CD8-positive, alpha-beta memory T cell (primary cell): ENCODE measurements at regions not wholly inside any gene's neighbourhood (a gene's known extent, or its start where the extent isn't known, plus 50 kb on each side); places are given as distances from the start of the nearest gene placed in this dataset.

Experiments
- CTCF ChIA-PET: fragments of 350-600 bp; sonication (Branson Sonifier 250); formaldehyde crosslinking; loops from one replicate; lab custom pipeline; 2021; ENCODE audit warnings: antibody characterized with exemption; lab: Charles Lee
- POLR2A ChIA-PET: fragments of 350-600 bp; sonication (Branson Sonifier 250); formaldehyde crosslinking; loops from one replicate; lab custom pipeline; 2021; ENCODE audit warnings: antibody characterized with exemption; lab: Charles Lee
- DNase-seq, 5 donors: peaks; one replicate each; pipeline versions ENCODE4 v3.0.0 to v3.0.0-alpha.2; 2020 to 2022; ENCODE audit warnings: mixed read lengths in 1 of 5
- H3K27ac ChIP-seq: one replicate; pipeline ENCODE4 v1.7.0; 2013; ENCODE audit warnings: low read depth, mild to moderate bottlenecking, low read length, moderate library complexity
- H3K27me3 ChIP-seq: 2 replicates; pipeline ENCODE4 v1.7.0; 2013; ENCODE audit warnings: low read length, mild to moderate bottlenecking; ENCODE audit not compliant: insufficient read depth, poor library complexity, severe bottlenecking
- H3K36me3 ChIP-seq: 2 replicates; pipeline ENCODE4 v1.7.0; 2013; ENCODE audit warnings: mild to moderate bottlenecking, low read length, moderate library complexity; ENCODE audit not compliant: insufficient read depth
- H3K4me1 ChIP-seq: 2 replicates; pipeline ENCODE4 v1.7.0; 2013; ENCODE audit warnings: mild to moderate bottlenecking, low read length, moderate library complexity; ENCODE audit not compliant: insufficient read depth
- H3K4me3 ChIP-seq: 2 replicates; pipeline ENCODE4 v1.7.0; 2013; ENCODE audit warnings: mild to moderate bottlenecking, low read length
- H3K9me3 ChIP-seq: 2 replicates; pipeline ENCODE4 v1.7.0; 2013; ENCODE audit warnings: mild to moderate bottlenecking, low read length
- H3K27ac Mint-ChIP-seq, 8 donors: one replicate each; pipeline ENCODE4 v1.8.0; 2020 to 2021; ENCODE audit warnings: mixed read lengths in 8 of 8, mild to moderate bottlenecking in 6 of 8, inconsistent platforms in 3 of 8, moderate library complexity in 3 of 8
- H3K27me3 Mint-ChIP-seq, 2 donors: one replicate each; pipeline ENCODE4 v1.8.0; 2020 to 2021; ENCODE audit warnings: mixed read lengths in 2 of 2, mild to moderate bottlenecking in 1 of 2, moderate library complexity in 1 of 2
- H3K36me3 Mint-ChIP-seq, 3 donors: one replicate each; pipeline ENCODE4 v1.8.0; 2020 to 2021; ENCODE audit warnings: mixed read lengths in 3 of 3, inconsistent platforms in 1 of 3, mild to moderate bottlenecking in 1 of 3
- H3K4me1 Mint-ChIP-seq, 3 donors: one replicate each; pipeline ENCODE4 v1.8.0; 2020 to 2021; ENCODE audit warnings: mixed read lengths in 3 of 3, inconsistent platforms in 1 of 3, mild to moderate bottlenecking in 1 of 3
- H3K4me3 Mint-ChIP-seq, 7 donors: one replicate each; pipeline ENCODE4 v1.8.0; 2020 to 2021; ENCODE audit warnings: mixed read lengths in 7 of 7, mild to moderate bottlenecking in 6 of 7, moderate library complexity in 4 of 7, inconsistent platforms in 2 of 7
- H3K9me3 Mint-ChIP-seq, 5 donors: one replicate each; pipeline ENCODE4 v1.8.0; 2020 to 2022; ENCODE audit warnings: mixed read lengths in 5 of 5, mild to moderate bottlenecking in 3 of 5, moderate library complexity in 2 of 5, inconsistent platforms in 1 of 5

DNA sequence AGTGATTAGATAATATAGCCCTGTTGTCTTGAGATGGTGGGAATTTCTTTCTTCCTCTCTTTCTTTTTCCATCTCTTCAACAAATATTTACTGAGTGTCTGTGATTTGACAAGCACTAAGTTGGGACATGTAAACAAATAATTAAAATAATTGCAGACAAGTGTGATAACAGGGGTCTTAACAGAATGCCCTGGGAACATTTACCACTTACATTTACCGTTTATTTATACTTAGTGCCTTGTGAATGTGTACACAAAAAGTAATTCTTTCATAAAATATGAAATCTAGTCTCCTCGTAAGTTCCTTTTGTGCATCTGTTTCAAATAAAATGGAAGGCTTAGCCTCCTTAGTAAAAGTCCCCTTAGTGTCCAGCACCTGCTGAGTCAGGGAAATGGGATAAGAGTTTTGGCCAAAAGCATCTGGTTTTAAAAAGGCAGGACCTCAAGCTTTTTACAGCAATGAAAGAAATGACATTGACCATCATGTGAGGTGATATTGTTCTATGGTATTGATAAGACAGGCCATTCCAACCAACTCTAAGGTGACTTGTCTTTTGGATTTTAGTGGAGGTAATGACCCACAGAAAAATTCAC, 188.2 kb downstream of the HS3ST3B1 start:
- Histone ChIP-seq H3K9me3 (no peaks in the 10 kb centered on the region), H3K27me3 (no peaks in the 10 kb centered on the region), H3K4me1 (no peaks in the 10 kb centered on the region), H3K27ac (no peak overlapping the region), H3K36me3 (no peaks in the 10 kb centered on the region), H3K4me3 (no peak overlapping the region)
- ChIA-PET CTCF (no interaction called here), POLR2A (no interaction called here)
- Mint-ChIP-seq H3K9me3 (peaks cover 0 to 3% (median 0%) of the 10 kb centered on the region in 5 donors), H3K27ac (no peak overlapping the region), H3K4me3 (no peak overlapping the region), H3K4me1 (no peaks in the 10 kb centered on the region), H3K36me3 (peaks cover 0 to 10% (median 0%) of the 10 kb centered on the region in 3 donors), H3K27me3 (peaks cover 0 to 6% of the 10 kb centered on the region in 2 donors)
- no peak for DNase-seq

DNA sequence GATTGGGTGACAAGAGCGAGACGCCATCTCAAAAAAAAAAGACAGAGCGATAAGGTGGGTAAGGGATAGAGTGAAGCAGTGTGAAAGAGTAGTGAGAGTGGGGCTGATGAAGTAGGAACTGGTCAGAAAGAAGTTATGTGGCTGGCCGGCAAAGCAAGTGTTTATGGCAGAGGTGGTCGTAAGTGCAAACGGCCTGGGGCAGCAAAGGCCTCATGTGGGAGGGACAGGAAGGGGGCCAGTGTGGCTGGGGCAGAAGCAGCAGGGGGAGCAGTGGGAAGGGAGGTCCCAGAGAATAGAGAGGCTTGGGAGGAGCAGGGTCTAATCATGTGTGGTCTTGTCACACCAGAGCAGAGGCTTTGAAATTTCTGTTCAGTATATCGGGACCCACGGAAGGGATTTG, 186.2 kb downstream of the HS3ST3B1 start:
- H3K9me3 Mint-ChIP-seq: peaks cover 0 to 2% (median 0%) of the 10 kb centered on the region in 5 donors
- CTCF ChIA-PET: no interaction called here
- peaks cover 0 to 3% (median 0%) of the 10 kb centered on the region in 3 donors for H3K36me3 Mint-ChIP-seq
- no peak overlapping the region for H3K4me3 Mint-ChIP-seq
- Histone ChIP-seq H3K27me3 (no peaks in the 10 kb centered on the region), H3K9me3 (no peaks in the 10 kb centered on the region), H3K36me3 (no peaks in the 10 kb centered on the region), H3K4me3 (no peak overlapping the region), H3K4me1 (no peaks in the 10 kb centered on the region), H3K27ac (no peak overlapping the region)
- DNase-seq: no peak
- no peaks in the 10 kb centered on the region for H3K4me1 Mint-ChIP-seq
- H3K27me3 Mint-ChIP-seq: peaks cover 0 to 2% of the 10 kb centered on the region in 2 donors
- H3K27ac Mint-ChIP-seq: peak overlapping the region in 2 of 8 donors; percentile 59 to 90
- POLR2A ChIA-PET: no interaction called here

DNA sequence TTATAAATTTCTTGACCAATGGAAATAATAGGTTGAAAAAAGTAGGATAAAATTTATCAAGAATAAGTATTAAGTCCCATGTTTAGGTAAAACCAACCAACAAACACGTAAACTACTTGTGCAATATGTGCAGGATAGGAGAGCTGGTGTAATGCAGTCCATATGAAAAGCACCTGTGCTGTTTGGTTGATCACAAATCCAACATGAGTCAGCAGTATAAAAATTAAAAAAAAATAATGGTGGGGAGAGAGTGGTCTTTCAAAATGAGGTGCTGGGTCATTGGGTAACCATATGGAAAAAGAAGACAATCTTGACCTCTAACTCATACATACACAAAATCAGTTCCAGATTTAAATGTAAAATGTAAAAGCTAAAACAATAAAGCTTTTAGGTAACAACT, 181.8 kb downstream of the HS3ST3B1 start:
- Mint-ChIP-seq H3K36me3 (peaks cover 0 to 16% (median 0%) of the 10 kb centered on the region in 3 donors), H3K27ac (no peak overlapping the region), H3K4me3 (no peak overlapping the region), H3K4me1 (no peaks in the 10 kb centered on the region), H3K9me3 (peaks cover 0 to 2% (median 0%) of the 10 kb centered on the region in 5 donors), H3K27me3 (peaks cover 0 to 8% of the 10 kb centered on the region in 2 donors)
- Histone ChIP-seq H3K27me3 (no peaks in the 10 kb centered on the region), H3K4me3 (no peak overlapping the region), H3K9me3 (no peaks in the 10 kb centered on the region), H3K36me3 (no peaks in the 10 kb centered on the region), H3K4me1 (no peaks in the 10 kb centered on the region), H3K27ac (no peak overlapping the region)
- DNase-seq: no peak
- POLR2A ChIA-PET: no interaction called here
- CTCF ChIA-PET: no interaction called here

DNA sequence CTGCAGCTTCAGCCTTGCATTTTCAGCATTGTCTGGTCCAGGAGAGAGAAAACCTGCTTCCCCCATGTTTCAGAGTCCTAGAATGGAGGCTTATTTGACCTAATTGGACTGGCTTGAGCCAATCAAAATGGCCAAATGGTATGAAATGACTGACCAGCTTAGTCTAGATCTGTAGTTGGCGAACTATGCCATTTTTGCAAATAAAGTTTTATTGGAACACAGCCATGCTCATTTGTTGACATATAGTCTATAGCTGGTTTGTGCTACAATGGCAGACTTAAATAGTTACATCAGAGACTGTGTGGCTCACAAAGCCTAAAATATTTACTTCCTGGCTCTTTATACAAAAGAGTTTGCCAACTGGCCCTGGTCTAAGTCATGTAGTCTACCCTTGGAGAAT, 180.8 kb downstream of the HS3ST3B1 start:
- DNase-seq: no peak
- H3K27me3 Mint-ChIP-seq: peaks cover 0 to 14% of the 10 kb centered on the region in 2 donors
- Histone ChIP-seq H3K4me3 (no peak overlapping the region), H3K9me3 (no peaks in the 10 kb centered on the region), H3K27ac (no peak overlapping the region), H3K27me3 (no peaks in the 10 kb centered on the region), H3K4me1 (no peaks in the 10 kb centered on the region), H3K36me3 (no peaks in the 10 kb centered on the region)
- H3K4me1 Mint-ChIP-seq: no peaks in the 10 kb centered on the region
- H3K27ac Mint-ChIP-seq: no peak overlapping the region
- H3K4me3 Mint-ChIP-seq: no peak overlapping the region
- POLR2A ChIA-PET: no interaction called here
- peaks cover 0 to 16% (median 0%) of the 10 kb centered on the region in 3 donors for H3K36me3 Mint-ChIP-seq
- CTCF ChIA-PET: no interaction called here
- H3K9me3 Mint-ChIP-seq: peaks cover 0 to 2% (median 0%) of the 10 kb centered on the region in 5 donors

DNA sequence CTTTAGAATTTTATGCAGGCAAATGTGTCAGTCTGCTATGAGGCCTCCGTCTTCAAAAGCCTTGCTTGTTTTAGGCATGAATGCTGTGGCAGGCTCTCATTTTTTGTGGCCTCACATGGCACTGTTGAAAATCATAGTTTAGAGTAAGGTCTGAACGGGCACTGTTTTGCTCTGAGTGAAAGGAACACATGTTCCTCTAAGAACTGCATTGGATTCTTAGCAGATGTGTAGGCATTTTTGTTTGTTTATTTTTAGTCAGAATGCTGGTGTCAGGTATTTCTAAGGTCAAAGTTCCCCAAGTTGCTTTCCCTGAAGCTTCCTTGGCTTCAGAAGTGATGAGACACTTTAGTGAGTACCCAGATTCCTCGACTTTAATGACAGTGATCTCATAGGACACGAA, 173.7 kb downstream of the HS3ST3B1 start:
- Histone ChIP-seq H3K27ac (no peak overlapping the region), H3K4me1 (no peaks in the 10 kb centered on the region), H3K4me3 (no peak overlapping the region), H3K9me3 (no peaks in the 10 kb centered on the region), H3K36me3 (no peaks in the 10 kb centered on the region), H3K27me3 (no peaks in the 10 kb centered on the region)
- no peaks in the 10 kb centered on the region for H3K36me3 Mint-ChIP-seq
- H3K9me3 Mint-ChIP-seq: no peaks in the 10 kb centered on the region
- peaks cover 0 to 3% (median 0%) of the 10 kb centered on the region in 3 donors for H3K4me1 Mint-ChIP-seq
- H3K27ac Mint-ChIP-seq: no peak overlapping the region
- DNase-seq: no peak
- peaks cover 9 to 14% of the 10 kb centered on the region in 2 donors for H3K27me3 Mint-ChIP-seq
- ChIA-PET CTCF (no interaction called here), POLR2A (no interaction called here)
- H3K4me3 Mint-ChIP-seq: no peak overlapping the region

DNA sequence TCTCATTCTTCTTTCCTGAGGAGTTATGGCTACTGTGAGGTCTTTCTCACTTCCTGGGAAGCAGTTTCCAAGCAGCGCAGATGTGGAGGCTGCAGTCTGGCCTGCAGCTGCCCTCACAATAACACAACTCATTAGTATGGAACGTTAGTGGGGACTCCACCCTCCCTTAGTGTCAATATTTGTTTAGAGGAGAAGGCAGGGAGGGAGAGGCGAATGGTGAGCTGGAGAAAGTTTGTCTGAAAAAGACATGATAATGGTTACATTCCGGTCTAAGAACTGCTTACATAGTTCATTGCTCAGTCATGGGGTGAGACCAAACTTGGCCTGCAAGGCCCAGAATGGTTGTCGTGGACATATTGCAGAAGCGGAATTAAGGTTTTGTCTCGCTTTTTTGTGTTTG, 170.2 kb downstream of the HS3ST3B1 start:
- Histone ChIP-seq H3K9me3 (no peaks in the 10 kb centered on the region), H3K27ac (no peak overlapping the region), H3K4me3 (no peak overlapping the region), H3K36me3 (no peaks in the 10 kb centered on the region), H3K27me3 (no peaks in the 10 kb centered on the region), H3K4me1 (no peaks in the 10 kb centered on the region)
- peaks cover 0 to 5% (median 0%) of the 10 kb centered on the region in 3 donors for H3K4me1 Mint-ChIP-seq
- peaks cover 0 to 13% (median 2%) of the 10 kb centered on the region in 3 donors for H3K36me3 Mint-ChIP-seq
- H3K27ac Mint-ChIP-seq: no peak overlapping the region
- ChIA-PET CTCF (no interaction called here), POLR2A (no interaction called here)
- no peak overlapping the region for H3K4me3 Mint-ChIP-seq
- peaks cover 0 to 3% (median 0%) of the 10 kb centered on the region in 5 donors for H3K9me3 Mint-ChIP-seq
- peaks cover 0 to 14% of the 10 kb centered on the region in 2 donors for H3K27me3 Mint-ChIP-seq
- DNase-seq: no peak

DNA sequence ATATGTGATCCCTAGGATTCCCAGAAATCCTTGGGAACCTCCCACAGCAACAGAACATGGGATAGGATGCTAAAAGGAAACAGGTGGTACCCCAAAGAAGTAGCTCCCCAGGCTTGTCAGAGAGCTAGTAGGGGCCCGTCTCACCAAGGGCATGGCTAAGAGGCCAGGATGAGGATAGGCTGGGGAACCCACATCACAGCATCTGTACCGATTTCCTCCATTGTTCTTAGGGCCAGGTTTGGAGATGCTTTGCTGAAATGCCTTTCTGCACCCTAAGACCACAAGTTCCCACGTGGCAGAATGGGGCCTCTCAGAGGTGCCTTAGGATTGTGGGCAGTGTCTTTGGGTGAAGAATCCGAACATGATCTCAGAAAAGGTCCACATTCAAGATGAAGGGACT, 169.5 kb downstream of the HS3ST3B1 start:
- peaks cover 0 to 5% (median 0%) of the 10 kb centered on the region in 3 donors for H3K4me1 Mint-ChIP-seq
- Histone ChIP-seq H3K9me3 (no peaks in the 10 kb centered on the region), H3K4me3 (no peak overlapping the region), H3K27me3 (no peaks in the 10 kb centered on the region), H3K36me3 (no peaks in the 10 kb centered on the region), H3K4me1 (no peaks in the 10 kb centered on the region), H3K27ac (no peak overlapping the region)
- no peak for DNase-seq
- H3K27me3 Mint-ChIP-seq: peaks cover 1 to 12% of the 10 kb centered on the region in 2 donors
- peaks cover 0 to 3% (median 0%) of the 10 kb centered on the region in 5 donors for H3K9me3 Mint-ChIP-seq
- ChIA-PET CTCF (no interaction called here), POLR2A (no interaction called here)
- peaks cover 0 to 13% (median 2%) of the 10 kb centered on the region in 3 donors for H3K36me3 Mint-ChIP-seq
- no peak overlapping the region for H3K4me3 Mint-ChIP-seq
- H3K27ac Mint-ChIP-seq: no peak overlapping the region

DNA sequence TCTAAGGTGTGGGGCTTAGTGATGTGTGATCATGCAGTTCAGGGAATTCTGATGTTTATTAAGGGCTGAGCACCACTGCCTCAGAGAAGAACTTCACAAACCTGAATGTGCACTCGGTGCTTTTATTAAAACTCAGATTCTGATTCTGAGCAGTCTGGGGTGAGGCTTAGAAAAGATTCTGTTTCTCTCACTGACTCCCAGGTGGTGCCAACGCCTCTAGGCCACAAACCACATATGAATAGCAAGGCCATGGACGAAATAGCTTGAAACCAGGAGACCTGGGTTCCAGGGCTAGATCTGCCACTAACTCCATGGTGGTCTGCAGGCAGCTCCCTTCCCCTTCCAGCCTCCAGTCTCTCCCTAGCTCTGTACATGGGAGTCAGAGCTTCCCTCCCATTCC, 169.1 kb downstream of the HS3ST3B1 start:
- no peak for DNase-seq
- Mint-ChIP-seq H3K36me3 (peaks cover 0 to 13% (median 2%) of the 10 kb centered on the region in 3 donors), H3K27ac (no peak overlapping the region), H3K4me1 (peaks cover 0 to 5% (median 0%) of the 10 kb centered on the region in 3 donors), H3K9me3 (peaks cover 0 to 3% (median 0%) of the 10 kb centered on the region in 5 donors), H3K4me3 (peak overlapping the region in 1 of 7 donors; percentile 6), H3K27me3 (peaks cover 3 to 7% of the 10 kb centered on the region in 2 donors)
- Histone ChIP-seq H3K9me3 (no peaks in the 10 kb centered on the region), H3K27ac (no peak overlapping the region), H3K4me1 (no peaks in the 10 kb centered on the region), H3K4me3 (no peak overlapping the region), H3K36me3 (no peaks in the 10 kb centered on the region), H3K27me3 (no peaks in the 10 kb centered on the region)
- ChIA-PET POLR2A (no interaction called here), CTCF (no interaction called here)
